NCI-H524 treated with DMSO at 0.1 percent for 48 hours (cell line): ENCODE measurements at regions not wholly inside any gene's neighbourhood (a gene's known extent, or its start where the extent isn't known, plus 50 kb on each side); places are given as distances from the start of the nearest gene placed in this dataset.
"Not testable (repeated sequence)": the region's sequence is repeated elsewhere in the genome, so short reads cannot be mapped to it uniquely, and the experiment has no call there.

Experiments
- DNase-seq: peaks from one replicate; lab custom pipeline; 2025; lab: John Stamatoyannopoulos, UW

GRCh38 chr6:50467931-50468330 is 245.4 kb upstream of the TFAP2D start:
- no peak for DNase-seq

- DNase-seq: no peak
These were observed 242.3 kb upstream of the TFAP2D start for GRCh38 chr6:50471041-50471440.

GRCh38 chr6:50510361-50510760 is 203.0 kb upstream of the TFAP2D start:
- DNase-seq: no peak

- no peak for DNase-seq
These were observed 192.7 kb upstream of the TFAP2D start for GRCh38 chr6:50520326-50521266.

GRCh38 chr6:50524341-50524740 is 189.0 kb upstream of the TFAP2D start:
- no peak for DNase-seq

- DNase-seq: no peak
These were observed 185.3 kb upstream of the TFAP2D start for GRCh38 chr6:50527985-50528384.

GRCh38 chr6:50539447-50539846 is 173.9 kb upstream of the TFAP2D start:
- DNase-seq: no peak

GRCh38 chr6:50541941-50542340 is 171.4 kb upstream of the TFAP2D start:
- no peak for DNase-seq

- DNase-seq: peak; percentile 1
These were observed 169.7 kb upstream of the TFAP2D start for GRCh38 chr6:50543666-50544065.

GRCh38 chr6:50549026-50549425 is 164.3 kb upstream of the TFAP2D start:
- DNase-seq: no peak

GRCh38 chr6:50549475-50549874 is 163.9 kb upstream of the TFAP2D start:
- no peak for DNase-seq

- no peak for DNase-seq
These were observed 157.3 kb upstream of the TFAP2D start for GRCh38 chr6:50555982-50556381.

GRCh38 chr6:50565004-50565403 is 148.3 kb upstream of the TFAP2D start:
- DNase-seq: no peak

GRCh38 chr6:50571230-50571629 is 142.1 kb upstream of the TFAP2D start:
- DNase-seq: not testable (repeated sequence)

GRCh38 chr6:50585441-50586330 is 127.6 kb upstream of the TFAP2D start:
- no peak for DNase-seq

- DNase-seq: no peak
These were observed 127.0 kb upstream of the TFAP2D start for GRCh38 chr6:50586331-50586675.

GRCh38 chr6:50589751-50590470 is 123.4 kb upstream of the TFAP2D start:
- no peak for DNase-seq

- DNase-seq: no peak
These were observed 122.2 kb upstream of the TFAP2D start for GRCh38 chr6:50591135-50591534.

GRCh38 chr6:50600280-50600679 is 113.0 kb upstream of the TFAP2D start:
- DNase-seq: no peak

- DNase-seq: peak; percentile 2
These were observed 111.0 kb upstream of the TFAP2D start for GRCh38 chr6:50602292-50602691.

GRCh38 chr6:50608421-50608820 is 104.9 kb upstream of the TFAP2D start:
- DNase-seq: no peak

- DNase-seq: no peak
These were observed 102.8 kb upstream of the TFAP2D start for GRCh38 chr6:50610562-50610961.
